Activated T-cell treated with anti-CD3 and anti-CD28 coated beads, Interleukin-2, amount 50 U/mL, for 24 hours (primary cell): ENCODE measurements at regions not wholly inside any gene's neighbourhood (a gene's known extent, or its start where the extent isn't known, plus 50 kb on each side); places are given as distances from the start of the nearest gene placed in this dataset.
A peak's percentile ranks its signal among the peaks of the same experiment; 100 is the strongest.

Experiments
- DNase-seq: peaks from one replicate; pipeline ENCODE4 v3.0.0-alpha.2; 2020
- H3K27ac Mint-ChIP-seq: 2 replicates; pipeline ENCODE4 v1.8.0; 2020; ENCODE audit warnings: mild to moderate bottlenecking, mixed read lengths
- H3K27me3 Mint-ChIP-seq: 2 replicates; pipeline ENCODE4 v1.8.0; 2020; ENCODE audit warnings: mixed read lengths
- H3K36me3 Mint-ChIP-seq: 2 replicates; pipeline ENCODE4 v1.8.0; 2020; ENCODE audit warnings: low read depth, mixed read lengths
- H3K4me1 Mint-ChIP-seq: 2 replicates; pipeline ENCODE4 v1.8.0; 2020; ENCODE audit warnings: low read depth, mixed read lengths
- H3K4me3 Mint-ChIP-seq: 2 replicates; pipeline ENCODE4 v1.8.0; 2020; ENCODE audit warnings: mild to moderate bottlenecking, moderate library complexity, mixed read lengths
- H3K9me3 Mint-ChIP-seq: 2 replicates; pipeline ENCODE4 v1.8.0; 2020; ENCODE audit warnings: mixed read lengths

DNA sequence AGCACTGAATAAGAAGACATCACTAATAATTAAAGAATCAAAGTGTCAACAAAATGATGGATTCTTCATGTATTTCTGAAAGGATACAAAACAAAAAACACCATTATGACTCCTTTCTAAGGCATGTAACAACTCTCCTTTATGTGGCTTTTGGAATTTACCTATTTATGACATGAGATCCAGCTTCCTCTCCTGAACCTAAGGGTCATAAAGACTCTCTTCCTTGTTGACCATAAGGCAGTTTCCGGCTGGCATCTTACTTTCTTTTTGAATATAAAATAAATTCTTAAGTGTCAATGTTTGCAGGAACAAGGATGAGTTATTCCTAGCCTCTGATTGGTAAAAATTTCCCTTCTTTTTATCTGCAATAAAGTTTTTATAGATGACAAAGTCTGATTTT, 111.1 kb upstream of the GRPR start:
- Mint-ChIP-seq H3K4me1 (no peaks in the 10 kb centered on the region), H3K36me3 (no peaks in the 10 kb centered on the region), H3K27me3 (peaks cover 52% of the 10 kb centered on the region)

GRCh38 chrX:16005917-16006316, 117.4 kb upstream of the GRPR start:
- Mint-ChIP-seq H3K27ac (no peak overlapping the region), H3K9me3 (no peaks in the 10 kb centered on the region), H3K27me3 (peaks cover 60% of the 10 kb centered on the region), H3K4me1 (no peaks in the 10 kb centered on the region), H3K36me3 (no peaks in the 10 kb centered on the region), H3K4me3 (no peak overlapping the region)
- DNase-seq, result no peak

More for the DNA sequence above, 111.1 kb upstream of the GRPR start:
- H3K4me3 Mint-ChIP-seq, result no peak overlapping the region
- H3K9me3 Mint-ChIP-seq, result no peaks in the 10 kb centered on the region
- H3K27ac Mint-ChIP-seq, result no peak overlapping the region
- DNase-seq, result no peak

DNA sequence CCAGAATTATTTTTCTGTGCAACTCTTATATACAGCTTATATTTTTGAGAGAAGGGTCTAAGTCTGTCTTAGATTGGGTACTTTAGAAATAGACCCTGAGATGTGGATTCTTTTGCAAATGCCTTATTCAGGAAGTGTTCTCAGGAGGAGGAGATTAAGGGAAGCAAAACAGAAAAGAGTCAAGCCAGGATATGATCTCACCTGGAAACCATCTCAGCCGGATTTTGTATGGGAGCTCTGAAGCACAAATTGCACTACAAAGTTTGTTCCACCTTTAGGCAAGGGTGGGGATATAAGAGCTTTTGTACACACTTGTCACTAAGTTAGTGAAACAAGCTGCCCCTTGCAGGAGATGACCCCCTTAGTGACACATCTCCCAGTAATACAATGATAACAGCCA, 121.2 kb upstream of the GRPR start:
- Mint-ChIP-seq H3K9me3 (no peaks in the 10 kb centered on the region), H3K27me3 (peaks cover 58% of the 10 kb centered on the region), H3K36me3 (no peaks in the 10 kb centered on the region), H3K4me1 (no peaks in the 10 kb centered on the region), H3K4me3 (no peak overlapping the region), H3K27ac (no peak overlapping the region)
- DNase-seq, result no peak

- H3K27me3 Mint-ChIP-seq, result peaks cover 71% of the 10 kb centered on the region
- no peak overlapping the region for H3K27ac Mint-ChIP-seq
- no peaks in the 10 kb centered on the region for H3K4me1 Mint-ChIP-seq
Measured at GRCh38 chrX:15998350-15998749, 125.0 kb upstream of the GRPR start.

GRCh38 chrX:15989716-15990115, 133.6 kb upstream of the GRPR start:
- Mint-ChIP-seq H3K36me3 (no peaks in the 10 kb centered on the region), H3K9me3 (peaks cover under 1% of the 10 kb centered on the region), H3K27me3 (peaks cover 67% of the 10 kb centered on the region), H3K4me1 (peaks cover 10% of the 10 kb centered on the region), H3K4me3 (no peak overlapping the region), H3K27ac (no peak overlapping the region)
- no peak for DNase-seq

More at GRCh38 chrX:15998350-15998749, 125.0 kb upstream of the GRPR start:
- no peaks in the 10 kb centered on the region for H3K36me3 Mint-ChIP-seq
- DNase-seq, result no peak
- H3K9me3 Mint-ChIP-seq, result peaks cover 5% of the 10 kb centered on the region
- no peak overlapping the region for H3K4me3 Mint-ChIP-seq

GRCh38 chrX:15988661-15989603, 134.3 kb upstream of the AP1S2 start:
- H3K9me3 Mint-ChIP-seq, result no peaks in the 10 kb centered on the region
- peaks cover 10% of the 10 kb centered on the region for H3K4me1 Mint-ChIP-seq
- H3K27ac Mint-ChIP-seq, result no peak overlapping the region
- H3K4me3 Mint-ChIP-seq, result no peak overlapping the region
- H3K27me3 Mint-ChIP-seq, result peaks cover 66% of the 10 kb centered on the region
- H3K36me3 Mint-ChIP-seq, result no peaks in the 10 kb centered on the region
- DNase-seq, result no peak

- Mint-ChIP-seq H3K27ac (peak overlapping the region; percentile 55), H3K27me3 (peaks cover 66% of the 10 kb centered on the region), H3K36me3 (no peaks in the 10 kb centered on the region), H3K4me1 (peaks cover 10% of the 10 kb centered on the region), H3K9me3 (no peaks in the 10 kb centered on the region), H3K4me3 (no peak overlapping the region)
- no peak for DNase-seq
Measured at GRCh38 chrX:15985937-15986336, 131.3 kb upstream of the AP1S2 start.

DNA sequence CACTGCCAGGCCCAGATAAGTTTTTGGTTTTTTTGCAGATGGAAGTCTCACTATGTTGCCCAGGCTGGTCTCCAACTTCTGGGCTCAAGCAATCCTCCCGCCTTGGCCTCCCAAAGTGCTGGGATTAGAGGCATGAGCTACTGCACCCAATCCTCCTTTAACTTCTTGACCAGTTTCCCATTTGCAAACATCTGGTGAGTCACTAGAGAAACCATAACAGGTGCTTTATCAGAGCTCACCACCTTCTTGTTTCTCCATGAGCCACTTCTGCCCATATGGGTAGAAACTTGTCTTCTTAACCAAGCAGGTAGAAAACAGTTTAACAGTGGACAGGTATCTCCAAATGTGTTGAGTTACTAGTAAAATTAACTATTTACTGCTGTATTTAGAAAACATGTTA, 128.4 kb upstream of the AP1S2 start:
- no peaks in the 10 kb centered on the region for H3K9me3 Mint-ChIP-seq
- DNase-seq, result no peak
- peaks cover 58% of the 10 kb centered on the region for H3K27me3 Mint-ChIP-seq
- H3K4me3 Mint-ChIP-seq, result no peak overlapping the region
- peaks cover 10% of the 10 kb centered on the region for H3K4me1 Mint-ChIP-seq
- H3K27ac Mint-ChIP-seq, result no peak overlapping the region
- no peaks in the 10 kb centered on the region for H3K36me3 Mint-ChIP-seq

GRCh38 chrX:15977644-15978043, 123.0 kb upstream of the AP1S2 start:
- Mint-ChIP-seq H3K36me3 (no peaks in the 10 kb centered on the region), H3K4me3 (no peak overlapping the region), H3K9me3 (no peaks in the 10 kb centered on the region), H3K27ac (no peak overlapping the region), H3K4me1 (peaks cover under 1% of the 10 kb centered on the region), H3K27me3 (peaks cover 73% of the 10 kb centered on the region)
- no peak for DNase-seq

DNA sequence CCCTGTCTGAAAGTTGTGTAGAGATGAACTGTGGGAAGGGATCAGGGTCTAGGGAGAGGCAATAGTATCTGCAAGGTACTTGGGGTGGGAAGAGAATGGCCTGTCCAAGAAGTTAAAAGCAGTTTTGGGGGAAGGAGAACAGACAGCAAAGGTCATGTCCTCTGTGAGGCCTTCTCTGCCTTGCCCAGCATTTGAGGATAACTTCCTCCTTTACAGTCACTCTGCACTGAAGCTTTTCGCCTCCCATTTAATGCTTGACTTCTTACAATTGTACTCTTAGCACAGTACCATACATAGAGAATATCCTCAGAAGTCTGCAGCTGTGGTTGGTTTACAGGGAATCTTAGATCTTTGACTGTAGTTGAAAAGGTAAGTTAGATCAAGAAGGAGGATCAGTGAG, 121.8 kb upstream of the AP1S2 start:
- Mint-ChIP-seq H3K9me3 (no peaks in the 10 kb centered on the region), H3K36me3 (no peaks in the 10 kb centered on the region), H3K27me3 (peaks cover 70% of the 10 kb centered on the region), H3K4me3 (no peak overlapping the region), H3K4me1 (peaks cover 1% of the 10 kb centered on the region), H3K27ac (no peak overlapping the region)
- no peak for DNase-seq

GRCh38 chrX:15973946-15974345, 119.3 kb upstream of the AP1S2 start:
- Mint-ChIP-seq H3K27ac (no peak overlapping the region), H3K9me3 (no peaks in the 10 kb centered on the region), H3K4me3 (no peak overlapping the region), H3K27me3 (peaks cover 63% of the 10 kb centered on the region), H3K4me1 (peaks cover 2% of the 10 kb centered on the region), H3K36me3 (no peaks in the 10 kb centered on the region)
- no peak for DNase-seq

DNA sequence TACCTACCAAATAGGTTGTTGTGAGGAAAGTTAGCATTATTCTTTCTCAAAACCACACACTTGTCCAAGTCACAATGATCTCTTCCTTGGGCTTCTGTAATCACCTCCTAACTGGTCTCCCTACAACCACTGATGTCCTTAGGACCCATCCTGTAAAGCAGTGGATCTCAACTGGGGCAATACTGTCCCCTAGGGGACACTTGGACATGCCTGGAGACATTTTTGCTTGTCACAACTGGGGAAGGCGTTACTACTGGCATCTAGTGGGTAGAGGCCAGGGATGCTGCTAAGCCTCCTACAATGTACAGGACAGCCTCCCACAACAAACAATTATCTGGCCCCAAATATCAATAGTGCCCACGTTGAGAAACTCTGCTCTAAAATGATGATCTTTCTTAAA, 118.7 kb upstream of the AP1S2 start:
- no peak for DNase-seq
- H3K27me3 Mint-ChIP-seq, result peaks cover 60% of the 10 kb centered on the region

DNA sequence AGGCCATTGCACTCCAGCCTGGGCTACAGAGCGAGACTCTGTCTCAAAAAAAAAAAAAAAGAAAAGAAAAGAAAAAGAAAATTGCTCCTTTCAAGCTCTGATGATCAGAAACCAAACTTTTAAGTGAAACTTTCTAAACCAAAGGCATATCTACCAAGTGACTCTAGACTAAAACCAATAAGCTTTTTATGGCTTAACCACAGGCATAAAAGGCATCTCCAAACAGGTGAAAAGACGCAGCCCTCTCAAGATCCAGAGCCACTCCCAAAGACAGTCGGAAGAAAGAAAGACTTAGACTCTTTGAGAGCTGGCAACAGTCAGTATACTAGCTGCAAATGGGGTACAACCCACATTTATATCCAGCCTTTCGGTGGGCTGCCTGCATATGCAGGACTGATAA, 117.1 kb upstream of the AP1S2 start:
- no peak for DNase-seq
- H3K4me1 Mint-ChIP-seq, result peaks cover 2% of the 10 kb centered on the region
- H3K27me3 Mint-ChIP-seq, result peaks cover 56% of the 10 kb centered on the region
- no peaks in the 10 kb centered on the region for H3K36me3 Mint-ChIP-seq
- H3K4me3 Mint-ChIP-seq, result no peak overlapping the region
- no peaks in the 10 kb centered on the region for H3K9me3 Mint-ChIP-seq
- no peak overlapping the region for H3K27ac Mint-ChIP-seq

More for the DNA sequence above, 118.7 kb upstream of the AP1S2 start:
- no peaks in the 10 kb centered on the region for H3K36me3 Mint-ChIP-seq
- H3K4me1 Mint-ChIP-seq, result peaks cover 2% of the 10 kb centered on the region
- no peak overlapping the region for H3K27ac Mint-ChIP-seq
- no peak overlapping the region for H3K4me3 Mint-ChIP-seq
- no peaks in the 10 kb centered on the region for H3K9me3 Mint-ChIP-seq

DNA sequence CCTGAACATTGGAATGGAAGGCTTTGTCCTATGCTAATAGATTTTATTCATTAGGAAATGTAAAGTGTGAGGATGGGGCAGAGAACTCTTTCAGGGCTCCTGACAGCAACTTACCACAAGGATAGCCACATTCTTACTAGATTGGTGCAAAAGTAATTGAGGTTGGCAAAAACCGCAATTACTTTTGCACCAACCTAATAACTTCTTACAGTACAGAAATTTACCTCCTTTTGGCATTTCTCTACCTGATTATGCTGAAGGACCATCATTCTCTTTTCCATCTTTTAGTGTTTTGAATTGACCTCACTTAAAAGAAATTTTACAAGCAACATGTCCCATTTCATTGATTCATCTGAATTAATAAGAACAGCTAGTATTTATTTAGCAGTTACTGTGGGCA, 109.2 kb upstream of the AP1S2 start:
- Mint-ChIP-seq H3K4me3 (no peak overlapping the region), H3K27ac (no peak overlapping the region), H3K36me3 (no peaks in the 10 kb centered on the region), H3K27me3 (peaks cover 66% of the 10 kb centered on the region), H3K4me1 (no peaks in the 10 kb centered on the region), H3K9me3 (no peaks in the 10 kb centered on the region)
- DNase-seq, result no peak

DNA sequence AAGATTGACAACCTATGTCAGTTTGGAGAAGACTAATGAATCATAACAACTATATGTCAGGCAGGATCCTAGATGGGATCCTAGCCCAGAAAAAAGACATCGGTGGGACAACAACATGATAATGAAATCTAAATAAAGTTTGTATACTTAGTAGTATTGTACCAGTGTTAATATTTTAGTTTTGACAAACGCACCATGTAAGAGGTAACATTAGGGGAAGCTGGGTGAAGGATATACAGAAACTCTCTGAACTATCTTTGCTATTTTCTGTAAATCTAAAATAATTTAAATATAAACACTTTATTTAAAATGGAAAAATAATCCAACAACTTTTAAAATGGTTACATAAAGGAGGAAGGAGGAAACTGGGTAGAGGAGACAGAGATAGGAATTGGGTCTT, 105.6 kb upstream of the AP1S2 start:
- Mint-ChIP-seq H3K4me3 (no peak overlapping the region), H3K27ac (no peak overlapping the region), H3K4me1 (no peaks in the 10 kb centered on the region), H3K27me3 (peaks cover 48% of the 10 kb centered on the region), H3K9me3 (no peaks in the 10 kb centered on the region), H3K36me3 (no peaks in the 10 kb centered on the region)
- DNase-seq, result no peak
